HG03039 (cell line): ENCODE measurements at regions not wholly inside any gene's neighbourhood (a gene's known extent, or its start where the extent isn't known, plus 50 kb on each side); places are given as distances from the start of the nearest gene placed in this dataset.

Source experiments
- ATAC-seq: cut with Tn5 transposase; IDR thresholded peaks from one replicate; pipeline ENCODE4 v1.9.1; 2021; ENCODE audit warnings: mild to moderate bottlenecking, moderate library complexity; ENCODE audit not compliant: unreplicated experiment

- no peak for ATAC-seq
Observed at GRCh38 chr3:110711130-110711832, 360.3 kb upstream of the NECTIN3 start.

- no peak for ATAC-seq
Observed at GRCh38 chr3:110711851-110712516, 359.6 kb upstream of the NECTIN3 start.

- ATAC-seq, result no peak
Observed at GRCh38 chr3:110727056-110727455, 344.6 kb upstream of the NECTIN3 start.

GRCh38 chr3:110731148-110731547 lies 340.5 kb upstream of the NECTIN3 start:
- no peak for ATAC-seq

- ATAC-seq, result no peak
Observed at GRCh38 chr3:110732420-110732819, 339.2 kb upstream of the NECTIN3 start.

GRCh38 chr3:110733045-110733444 lies 338.6 kb upstream of the NECTIN3 start:
- no peak for ATAC-seq

DNA sequence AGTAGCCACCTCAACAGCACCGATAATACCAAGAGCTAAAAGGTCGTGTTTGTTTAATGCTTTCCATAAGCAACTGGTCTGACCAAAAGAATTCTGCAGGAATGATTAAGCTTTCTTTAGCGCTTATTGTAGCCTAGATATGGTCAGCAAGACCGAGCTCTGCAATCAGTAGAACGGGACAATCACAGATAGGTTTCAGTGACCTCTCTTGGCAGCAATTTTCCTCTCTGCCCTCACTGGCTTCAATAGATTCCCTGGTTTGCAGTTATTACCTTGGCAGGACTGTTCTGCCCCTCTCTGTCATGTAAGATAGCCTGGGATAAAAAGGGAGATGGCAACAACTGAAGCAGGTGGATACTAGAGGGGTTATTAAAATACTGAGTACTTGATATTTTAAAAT lies 337.1 kb upstream of the NECTIN3 start:
- no peak for ATAC-seq

DNA sequence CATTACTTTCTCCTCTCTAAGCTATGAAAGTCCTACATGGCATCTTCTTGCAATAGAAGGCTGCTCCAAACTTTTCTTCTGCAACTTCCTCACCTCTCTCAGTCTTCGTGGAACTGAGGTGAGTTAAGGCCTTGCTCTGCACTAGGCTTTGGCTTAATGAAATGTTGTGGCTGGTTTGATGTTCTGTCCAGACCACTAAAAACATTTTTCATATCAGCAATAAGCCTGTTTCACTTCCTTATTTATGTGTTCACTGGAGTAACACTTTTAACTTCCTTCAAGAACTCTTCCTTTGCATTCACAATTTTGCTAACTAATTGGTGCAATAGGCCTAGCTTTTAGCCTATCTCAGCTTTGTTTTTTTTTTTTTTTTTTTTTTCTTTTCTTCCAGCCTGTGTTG lies 335.3 kb upstream of the NECTIN3 start:
- ATAC-seq, result peak; percentile 85

DNA sequence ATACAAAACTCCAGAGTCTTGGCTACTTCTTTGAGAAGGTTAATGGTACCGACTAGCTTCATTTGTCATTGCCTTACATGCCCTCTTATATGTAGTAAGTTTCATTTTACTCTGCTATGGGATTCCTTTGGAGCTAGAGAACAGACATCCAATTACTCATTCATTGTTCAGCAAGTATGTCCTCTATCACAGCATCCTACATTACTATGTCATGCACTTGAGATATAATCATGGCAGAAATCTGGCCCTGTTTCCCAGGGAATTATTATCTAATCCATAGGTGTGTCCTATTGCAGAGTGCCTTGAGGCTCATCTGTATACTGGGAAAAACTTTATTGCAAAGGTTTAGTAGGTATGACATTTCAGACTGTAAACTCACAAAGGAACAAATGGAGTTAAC lies 333.1 kb upstream of the NECTIN3 start:
- ATAC-seq, result no peak

GRCh38 chr3:110741891-110742290 lies 329.7 kb upstream of the NECTIN3 start:
- no peak for ATAC-seq

DNA sequence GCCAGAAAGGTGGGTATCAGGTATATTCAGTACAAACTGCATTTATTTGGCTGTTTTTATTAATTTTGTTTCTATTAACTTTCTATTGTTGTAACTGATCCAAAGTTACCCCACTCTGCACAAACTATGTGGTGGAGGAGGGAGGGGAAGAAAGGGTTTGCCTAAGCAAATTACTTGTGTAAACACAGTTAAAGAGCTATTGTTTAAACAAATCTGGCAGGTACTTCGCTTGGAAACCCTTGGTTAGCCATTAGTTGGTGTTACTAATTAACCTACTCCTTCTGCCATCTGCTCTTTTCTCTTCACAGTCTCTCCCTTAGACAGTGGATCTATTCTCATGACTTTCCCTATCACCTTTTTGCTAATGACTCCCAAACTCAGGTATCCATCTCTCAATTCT lies 328.4 kb upstream of the NECTIN3 start:
- ATAC-seq, result no peak

DNA sequence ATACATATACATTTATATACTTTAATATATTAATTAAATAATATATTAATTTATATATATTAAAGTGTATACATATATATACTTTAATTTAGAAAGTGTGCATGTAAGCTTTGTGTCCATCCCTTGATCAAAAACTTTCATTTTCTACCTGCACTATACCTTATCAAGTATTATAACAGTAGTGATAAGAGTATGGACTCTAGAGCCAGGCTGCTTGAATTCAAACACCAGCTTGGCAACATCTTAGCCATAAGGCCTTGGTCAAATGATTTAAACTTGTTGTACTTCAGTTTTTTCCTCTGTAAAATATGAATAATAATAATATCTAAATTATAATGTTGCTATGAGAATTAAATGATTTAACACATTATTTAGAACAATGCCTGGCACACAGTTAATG lies 327.6 kb upstream of the NECTIN3 start:
- ATAC-seq, result no peak

- no peak for ATAC-seq
Observed at GRCh38 chr3:110744723-110745122, 326.9 kb upstream of the NECTIN3 start.

- ATAC-seq, result no peak
Observed at GRCh38 chr3:110749006-110749405, 322.6 kb upstream of the NECTIN3 start.

- no peak for ATAC-seq
Observed at GRCh38 chr3:110750201-110750600, 321.4 kb upstream of the NECTIN3 start.

GRCh38 chr3:110752307-110752706 lies 319.3 kb upstream of the NECTIN3 start:
- ATAC-seq, result no peak

DNA sequence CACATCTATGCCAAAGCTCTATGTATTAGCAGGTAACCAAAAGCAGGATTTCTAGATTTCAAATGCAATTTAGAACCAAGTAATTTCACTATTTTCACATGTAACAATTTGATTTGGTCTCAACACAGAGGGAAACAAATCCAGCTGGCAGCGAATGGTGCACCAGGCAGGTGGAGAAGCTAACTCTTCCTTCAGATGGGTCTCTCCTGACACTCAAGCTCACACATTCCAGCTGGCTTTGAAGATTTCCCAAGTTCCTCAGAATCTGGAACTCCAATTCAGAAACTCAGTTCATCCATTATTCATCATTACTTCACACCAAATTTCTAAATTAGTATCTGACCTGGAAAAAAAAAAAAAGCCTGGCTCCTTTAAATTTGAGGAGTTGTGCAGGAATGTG lies 318.1 kb upstream of the NECTIN3 start:
- no peak for ATAC-seq

DNA sequence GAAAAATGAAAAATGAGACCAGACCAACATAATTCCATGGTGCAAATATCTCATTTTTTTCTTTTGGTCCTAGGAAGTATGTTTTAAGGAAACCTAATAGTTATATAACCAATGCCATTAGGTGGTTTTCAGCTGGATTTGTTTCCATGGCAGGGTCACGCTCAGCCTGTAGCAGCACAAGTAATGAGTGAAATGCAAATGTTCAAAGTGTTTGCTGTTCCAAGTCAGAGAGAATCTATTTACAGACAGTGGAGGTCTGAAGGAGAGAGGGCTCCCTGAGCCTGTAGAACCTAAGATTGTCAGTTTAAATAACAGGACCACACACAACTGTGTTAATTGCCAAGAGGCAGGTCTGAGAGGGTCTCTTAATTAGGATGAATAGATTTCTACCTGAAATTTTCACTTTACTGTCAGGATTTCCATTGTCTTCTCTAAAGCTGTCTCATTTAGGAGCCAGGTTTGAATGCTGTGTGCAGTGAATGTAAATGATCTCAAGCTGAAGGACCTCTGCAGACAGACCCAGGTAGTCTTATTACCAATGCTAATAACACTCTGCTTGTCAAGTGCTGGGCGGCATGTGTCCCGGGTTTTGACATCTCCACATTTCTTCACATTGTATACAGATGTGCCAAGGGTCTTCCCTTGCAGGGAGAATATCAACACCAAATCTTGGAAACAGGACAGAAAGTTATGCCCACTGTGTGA lies 317.3 kb upstream of the NECTIN3 start:
- no peak for ATAC-seq

GRCh38 chr3:110755345-110755744 lies 316.3 kb upstream of the NECTIN3 start:
- no peak for ATAC-seq

DNA sequence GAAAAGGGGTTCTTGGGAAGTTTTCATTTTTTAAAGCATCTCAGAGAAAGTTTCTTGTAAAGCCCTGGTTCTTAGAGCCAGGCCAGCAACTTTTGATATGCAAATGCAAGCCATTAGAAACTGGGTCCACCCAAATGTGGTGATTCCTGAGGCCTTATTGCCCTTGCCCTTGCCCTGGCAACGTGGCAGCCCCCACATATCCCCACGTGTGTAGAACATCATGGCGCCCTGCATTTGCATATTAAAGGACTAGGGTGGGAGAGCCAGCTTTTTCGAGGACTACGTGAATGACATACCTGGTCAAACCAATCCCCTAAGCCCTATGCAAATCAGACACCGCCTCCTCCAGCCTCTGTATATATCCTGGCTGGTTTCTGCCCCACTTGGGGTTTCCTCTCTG lies 314.9 kb upstream of the NECTIN3 start:
- no peak for ATAC-seq

DNA sequence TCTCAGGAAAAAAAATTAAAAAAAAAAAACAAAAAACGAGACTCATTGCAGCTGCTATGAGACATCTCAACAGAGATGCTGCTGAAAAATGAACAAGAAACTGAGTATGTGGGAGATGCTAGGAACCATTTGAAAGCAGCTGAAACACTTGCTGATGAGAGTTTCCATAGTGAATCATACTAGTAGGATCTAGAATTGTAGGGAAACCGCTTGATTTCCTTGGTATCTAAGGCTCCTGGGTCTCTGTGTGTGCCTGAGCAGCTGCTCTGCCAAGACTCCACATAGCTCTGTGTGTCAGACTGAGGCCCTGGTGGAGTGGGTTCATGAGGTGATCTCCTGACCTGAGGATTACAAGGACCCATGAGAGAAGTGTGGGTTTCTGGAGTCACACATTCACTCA lies 313.4 kb upstream of the NECTIN3 start:
- no peak for ATAC-seq

DNA sequence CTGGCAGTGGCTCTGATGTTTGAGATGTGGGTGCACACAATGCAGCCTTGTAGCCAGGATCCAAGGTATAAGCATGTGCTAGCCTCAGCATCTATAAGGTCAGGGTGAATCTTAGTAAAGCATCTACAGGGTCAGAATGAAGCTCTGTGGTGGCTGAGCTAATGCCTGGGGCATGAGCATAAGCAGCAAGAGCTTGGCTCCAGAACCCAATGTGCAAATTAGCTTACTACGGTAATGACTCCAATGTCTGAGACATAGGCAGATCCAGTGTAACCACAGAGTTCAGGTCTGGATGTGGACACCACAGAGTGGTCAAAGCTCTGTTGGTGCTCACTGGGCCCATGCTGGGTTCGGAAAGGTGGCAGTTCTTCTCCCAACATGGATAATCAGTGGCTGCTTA lies 304.5 kb upstream of the NECTIN3 start:
- ATAC-seq, result no peak
